B cell (primary cell): ENCODE measurements at regions not wholly inside any gene's neighbourhood (a gene's known extent, or its start where the extent isn't known, plus 50 kb on each side); places are given as distances from the start of the nearest gene placed in this dataset.

Source experiments
- ATAC-seq: fragments of 200-7000 bp; cut with Tn5 transposase; one replicate; pipeline ENCODE4 v1.10.0; 2021; ENCODE audit warnings: low read depth, mild to moderate bottlenecking, moderate number of reproducible peaks, moderate library complexity
- CTCF ChIA-PET: fragments of 350-600 bp; sonication (Branson Sonifier 250); formaldehyde crosslinking; loops from one replicate; lab custom pipeline; 2021; ENCODE audit warnings: antibody characterized with exemption, inconsistent platforms; lab: Charles Lee
- POLR2A ChIA-PET: fragments of 350-600 bp; sonication (Branson Sonifier 250); formaldehyde crosslinking; loops from one replicate; lab custom pipeline; 2021; ENCODE audit warnings: antibody characterized with exemption; lab: Charles Lee
- DNase-seq: peaks from one replicate; pipeline ENCODE4 v3.0.0; 2013
- H2AFZ ChIP-seq: 2 replicates; pipeline ENCODE4 v1.6.1; 2012; ENCODE audit warnings: mild to moderate bottlenecking, low read depth, low read length; ENCODE audit not compliant: insufficient read depth, poor library complexity, severe bottlenecking
- H3K27ac ChIP-seq, 2 donors: 1 replicate in 1 of 2; 2 replicates in 1 of 2; pipeline ENCODE4 v1.5.1; 2012 to 2013; ENCODE audit warnings: low read length in 2 of 2, mild to moderate bottlenecking in 2 of 2, moderate library complexity in 1 of 2
- H3K27me3 ChIP-seq, 4 experiments: fragments of 200-600 bp in 1 of 4; sonication (generic) in 1 of 4; replicated peaks in 1 of 4; 1 replicate in 2 of 4; 2 replicates in 2 of 4; pipeline versions ENCODE4 v1.6.1 to v1.7.0; 2013 to 2016; ENCODE audit warnings: low read length in 3 of 4, mild to moderate bottlenecking in 2 of 4, mixed read lengths in 1 of 4, moderate library complexity in 1 of 4; ENCODE audit not compliant: insufficient read depth in 4 of 4, control insufficient read depth in 3 of 4; ENCODE audit errors: control extremely low read depth in 1 of 4
- H3K36me3 ChIP-seq, 2 experiments: replicated peaks in 1 of 2; 1 replicate in 1 of 2; 2 replicates in 1 of 2; pipeline versions ENCODE4 v1.6.1 to v1.7.1; 2013; ENCODE audit warnings: low read length in 1 of 2; ENCODE audit not compliant: insufficient read depth in 2 of 2, control insufficient read depth in 1 of 2; ENCODE audit errors: control extremely low read depth in 1 of 2, extremely low read depth in 1 of 2
- H3K4me1 ChIP-seq, 2 donors: fragments of 200-600 bp in 1 of 2; sonication (generic) in 1 of 2; 1 replicate in 1 of 2; 2 replicates in 1 of 2; pipeline versions ENCODE4 v1.5.1 to v1.6.1; 2013 to 2017; ENCODE audit warnings: low read length in 2 of 2; ENCODE audit not compliant: control insufficient read depth in 2 of 2, insufficient read depth in 2 of 2
- H3K4me2 ChIP-seq: replicated peaks from 2 replicates; pipeline ENCODE3; 2012; ENCODE audit warnings: mild to moderate bottlenecking, low read depth, low read length; ENCODE audit not compliant: poor library complexity, severe bottlenecking
- H3K4me3 ChIP-seq, 5 experiments: fragments of 200-600 bp in 1 of 5; sonication (generic) in 1 of 5; 1 replicate in 3 of 5; 2 replicates in 2 of 5; pipeline versions ENCODE4 v1.5.1 to v1.7.0; 2011 to 2016; ENCODE audit warnings: low read length in 4 of 5, mild to moderate bottlenecking in 4 of 5, low read depth in 2 of 5, control low read depth in 1 of 5, moderate library complexity in 1 of 5; ENCODE audit not compliant: insufficient read depth in 1 of 5; ENCODE audit errors: control extremely low read depth in 1 of 5, extremely low read depth in 1 of 5
- H3K79me2 ChIP-seq: fragments of 200-600 bp; sonication (generic); one replicate; pipeline ENCODE4 v1.6.0; 2016; ENCODE audit warnings: low read length; ENCODE audit not compliant: control insufficient read depth, insufficient read depth
- H3K9ac ChIP-seq: fragments of 200-600 bp; sonication (generic); 2 replicates; pipeline ENCODE4 v1.6.1; 2017; ENCODE audit warnings: mild to moderate bottlenecking, low read length, moderate library complexity
- H3K9me3 ChIP-seq, 3 donors: one replicate each; pipeline versions ENCODE4 v1.6.1 to v1.7.1; 2013; ENCODE audit warnings: low read length in 2 of 3; ENCODE audit not compliant: control insufficient read depth in 2 of 3, insufficient read depth in 1 of 3; ENCODE audit errors: control extremely low read depth in 1 of 3
- H4K20me1 ChIP-seq: 2 replicates; pipeline ENCODE4 v1.6.0; 2012; ENCODE audit warnings: mild to moderate bottlenecking, low read length; ENCODE audit not compliant: insufficient read depth, control insufficient read depth, poor library complexity, severe bottlenecking
- H3K27ac Mint-ChIP-seq: one replicate; pipeline ENCODE4 v1.8.0; 2021; ENCODE audit warnings: mixed read lengths
- H3K27me3 Mint-ChIP-seq: one replicate; pipeline ENCODE4 v1.8.0; 2021; ENCODE audit warnings: mixed read lengths
- H3K4me1 Mint-ChIP-seq: one replicate; pipeline ENCODE4 v1.8.0; 2021; ENCODE audit warnings: mixed read lengths
- H3K4me3 Mint-ChIP-seq: one replicate; pipeline ENCODE4 v1.8.0; 2021; ENCODE audit warnings: mixed read lengths
- H3K9me3 Mint-ChIP-seq: one replicate; pipeline ENCODE4 v1.8.0; 2022; ENCODE audit warnings: mixed read lengths; ENCODE audit not compliant: insufficient read depth
- EZH2 ChIP-seq: IDR thresholded peaks from 2 replicates; pipeline ENCODE4 v1.6.1; 2012; ENCODE audit warnings: borderline replicate concordance, low read depth, mild to moderate bottlenecking, moderate library complexity, low read length; ENCODE audit not compliant: insufficient read depth, poor library complexity, severe bottlenecking
- WGBS: methylation state at CpG from one replicate; pipeline ENCODE4 v1.1.5; 2013; ENCODE audit warnings: missing lambda C conversion rate; ENCODE audit not compliant: insufficient coverage; 5-methylcytosine and 5-hydroxymethylcytosine counted together
- intact Hi-C: fragments of 100-400 bp; cut with micrococcal nuclease; formaldehyde crosslinking; loops from one replicate; pipeline ENCODE4 v1.10.0; 2022
- TF ChIP-seq, protein P1 (sequence below): fragments of 200-600 bp; IDR thresholded peaks from one replicate; pipeline ENCODE4 v1.8.0; 2022; ENCODE audit warnings: antibody characterized with exemption, mild to moderate bottlenecking

DNA sequence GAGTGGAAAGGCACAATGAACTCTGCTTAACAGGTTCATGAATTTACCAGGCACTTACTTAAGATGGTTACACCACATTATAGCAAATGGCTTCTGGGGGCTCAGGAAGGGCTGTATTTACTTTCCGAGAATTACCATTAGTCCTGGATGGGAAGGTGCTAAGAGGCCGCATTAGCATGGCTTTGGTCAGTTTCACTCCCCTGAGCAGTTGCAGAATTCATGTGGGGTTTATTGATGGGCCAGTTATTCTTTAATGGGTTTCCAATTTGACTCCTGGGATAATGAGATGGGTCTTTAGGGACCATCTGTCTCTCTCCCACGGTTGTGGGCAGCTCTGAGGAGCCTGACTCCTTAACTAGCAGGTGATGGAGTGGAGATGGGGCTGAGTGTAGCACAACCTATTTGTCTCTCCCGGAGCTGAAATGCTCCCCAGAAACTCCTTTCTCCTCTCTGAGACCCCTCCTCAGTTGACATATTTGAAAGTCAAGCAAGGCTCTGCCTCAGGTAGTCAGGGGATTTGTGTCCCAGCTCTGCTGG, 652.5 kb downstream of the HS3ST4 start:
- no peaks in the 10 kb centered on the region for H3K4me1 ChIP-seq
- TF ChIP-seq, protein P1, sequence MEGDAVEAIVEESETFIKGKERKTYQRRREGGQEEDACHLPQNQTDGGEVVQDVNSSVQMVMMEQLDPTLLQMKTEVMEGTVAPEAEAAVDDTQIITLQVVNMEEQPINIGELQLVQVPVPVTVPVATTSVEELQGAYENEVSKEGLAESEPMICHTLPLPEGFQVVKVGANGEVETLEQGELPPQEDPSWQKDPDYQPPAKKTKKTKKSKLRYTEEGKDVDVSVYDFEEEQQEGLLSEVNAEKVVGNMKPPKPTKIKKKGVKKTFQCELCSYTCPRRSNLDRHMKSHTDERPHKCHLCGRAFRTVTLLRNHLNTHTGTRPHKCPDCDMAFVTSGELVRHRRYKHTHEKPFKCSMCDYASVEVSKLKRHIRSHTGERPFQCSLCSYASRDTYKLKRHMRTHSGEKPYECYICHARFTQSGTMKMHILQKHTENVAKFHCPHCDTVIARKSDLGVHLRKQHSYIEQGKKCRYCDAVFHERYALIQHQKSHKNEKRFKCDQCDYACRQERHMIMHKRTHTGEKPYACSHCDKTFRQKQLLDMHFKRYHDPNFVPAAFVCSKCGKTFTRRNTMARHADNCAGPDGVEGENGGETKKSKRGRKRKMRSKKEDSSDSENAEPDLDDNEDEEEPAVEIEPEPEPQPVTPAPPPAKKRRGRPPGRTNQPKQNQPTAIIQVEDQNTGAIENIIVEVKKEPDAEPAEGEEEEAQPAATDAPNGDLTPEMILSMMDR = no peak
- TF ChIP-seq EZH2 = no peak
- ChIA-PET CTCF (no interaction called here), POLR2A (no interaction called here)
- ATAC-seq (no peak), DNase-seq (no peak)
- WGBS = 86% methylated on average over 3 of the region's 4 CpGs
- H3K4me3 ChIP-seq = no peak overlapping the region
- H2AFZ ChIP-seq = no peak overlapping the region
- no peak overlapping the region for H3K9ac ChIP-seq
- no peaks in the 10 kb centered on the region for H4K20me1 ChIP-seq
- H3K36me3 ChIP-seq = no peaks in the 10 kb centered on the region
- no peak overlapping the region for H3K27ac Mint-ChIP-seq
- no peaks in the 10 kb centered on the region for H3K27me3 Mint-ChIP-seq
- no peaks in the 10 kb centered on the region for H3K4me1 Mint-ChIP-seq
- peaks cover 0 to 4% (median 0%) of the 10 kb centered on the region in 3 donors for H3K9me3 ChIP-seq
- no peak overlapping the region for H3K4me3 Mint-ChIP-seq
- no peaks in the 10 kb centered on the region for H3K79me2 ChIP-seq
- intact Hi-C loops = no loop called here
- H3K9me3 Mint-ChIP-seq = no peaks in the 10 kb centered on the region
- no peak overlapping the region for H3K4me2 ChIP-seq
- H3K27ac ChIP-seq = no peak overlapping the region
- no peaks in the 10 kb centered on the region for H3K27me3 ChIP-seq

DNA sequence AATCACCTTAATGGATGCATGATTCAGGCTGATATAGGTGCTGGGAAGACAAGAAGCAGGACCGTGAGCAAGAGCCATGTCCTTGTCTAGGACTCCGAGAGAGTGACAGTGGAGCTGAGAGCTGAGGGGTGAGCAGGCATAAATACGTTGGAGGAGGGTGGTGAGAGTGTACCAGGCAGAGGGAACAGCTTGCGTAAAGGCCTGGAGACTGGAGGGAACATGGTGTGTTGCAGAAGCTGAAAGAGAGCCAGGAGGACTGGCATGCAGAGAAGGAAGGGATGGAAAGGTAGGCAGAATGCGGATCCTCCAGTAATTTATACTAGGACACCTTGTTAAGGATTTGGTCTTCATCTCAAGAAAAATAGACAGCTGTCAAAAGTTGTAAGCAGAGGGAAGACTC, 653.2 kb downstream of the HS3ST4 start:
- CTCF ChIA-PET = no interaction called here
- H3K79me2 ChIP-seq = no peaks in the 10 kb centered on the region
- WGBS = 83% methylated on average over 4 of the region's 5 CpGs

More for the DNA sequence above, 653.2 kb downstream of the HS3ST4 start:
- POLR2A ChIA-PET = no interaction called here
- intact Hi-C loops = no loop called here
- no peak overlapping the region for H3K4me3 Mint-ChIP-seq
- H3K27ac Mint-ChIP-seq = no peak overlapping the region
- DNase-seq (no peak), ATAC-seq (no peak)
- H3K9me3 Mint-ChIP-seq = no peaks in the 10 kb centered on the region
- Histone ChIP-seq H3K9ac (no peak overlapping the region), H3K4me1 (no peaks in the 10 kb centered on the region), H3K36me3 (no peaks in the 10 kb centered on the region), H3K9me3 (peaks cover 0 to 4% (median 0%) of the 10 kb centered on the region in 3 donors), H2AFZ (no peak overlapping the region), H3K27me3 (no peaks in the 10 kb centered on the region), H4K20me1 (no peaks in the 10 kb centered on the region), H3K4me3 (no peak overlapping the region), H3K4me2 (no peak overlapping the region), H3K27ac (no peak overlapping the region)
- H3K4me1 Mint-ChIP-seq = no peaks in the 10 kb centered on the region
- TF ChIP-seq, protein P1 = no peak
- TF ChIP-seq EZH2 = no peak
- no peaks in the 10 kb centered on the region for H3K27me3 Mint-ChIP-seq
